ENCODE measurements at regions not wholly inside any gene's neighbourhood (a gene's known extent, or its start where the extent isn't known, plus 50 kb on each side); places are given as distances from the start of the nearest gene placed in this dataset.

DNA sequence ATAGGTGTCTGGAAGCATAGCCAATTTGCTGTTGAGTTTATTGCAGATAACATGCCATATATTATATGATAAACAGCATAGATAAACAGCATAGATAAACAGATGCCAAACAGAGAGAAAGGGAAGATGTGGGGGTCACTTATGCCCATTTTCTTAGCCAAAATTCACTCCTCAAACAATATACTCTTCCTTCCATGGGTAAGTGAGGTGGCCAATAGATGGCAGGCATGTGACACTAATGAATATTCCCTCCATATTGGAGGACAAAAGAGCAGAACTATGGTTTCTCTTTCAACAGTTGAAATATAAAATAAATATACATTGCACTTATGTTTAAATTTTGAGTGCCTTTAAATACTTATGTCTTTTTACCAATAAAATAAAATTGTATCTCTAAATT lies 1212.8 kb downstream of the REEP3 start:
- TF ChIP-seq, protein P1, sequence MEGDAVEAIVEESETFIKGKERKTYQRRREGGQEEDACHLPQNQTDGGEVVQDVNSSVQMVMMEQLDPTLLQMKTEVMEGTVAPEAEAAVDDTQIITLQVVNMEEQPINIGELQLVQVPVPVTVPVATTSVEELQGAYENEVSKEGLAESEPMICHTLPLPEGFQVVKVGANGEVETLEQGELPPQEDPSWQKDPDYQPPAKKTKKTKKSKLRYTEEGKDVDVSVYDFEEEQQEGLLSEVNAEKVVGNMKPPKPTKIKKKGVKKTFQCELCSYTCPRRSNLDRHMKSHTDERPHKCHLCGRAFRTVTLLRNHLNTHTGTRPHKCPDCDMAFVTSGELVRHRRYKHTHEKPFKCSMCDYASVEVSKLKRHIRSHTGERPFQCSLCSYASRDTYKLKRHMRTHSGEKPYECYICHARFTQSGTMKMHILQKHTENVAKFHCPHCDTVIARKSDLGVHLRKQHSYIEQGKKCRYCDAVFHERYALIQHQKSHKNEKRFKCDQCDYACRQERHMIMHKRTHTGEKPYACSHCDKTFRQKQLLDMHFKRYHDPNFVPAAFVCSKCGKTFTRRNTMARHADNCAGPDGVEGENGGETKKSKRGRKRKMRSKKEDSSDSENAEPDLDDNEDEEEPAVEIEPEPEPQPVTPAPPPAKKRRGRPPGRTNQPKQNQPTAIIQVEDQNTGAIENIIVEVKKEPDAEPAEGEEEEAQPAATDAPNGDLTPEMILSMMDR (conservative IDR thresholded peaks at IDR 0.05; ENCODE audit: low read depth, low read length), result peak; percentile 73
- no peak overlapping the region for H3K4me3 ChIP-seq (ENCODE audit: low read depth, low read length)
- no peak for DNase-seq (ENCODE audit: low read depth)

DNA sequence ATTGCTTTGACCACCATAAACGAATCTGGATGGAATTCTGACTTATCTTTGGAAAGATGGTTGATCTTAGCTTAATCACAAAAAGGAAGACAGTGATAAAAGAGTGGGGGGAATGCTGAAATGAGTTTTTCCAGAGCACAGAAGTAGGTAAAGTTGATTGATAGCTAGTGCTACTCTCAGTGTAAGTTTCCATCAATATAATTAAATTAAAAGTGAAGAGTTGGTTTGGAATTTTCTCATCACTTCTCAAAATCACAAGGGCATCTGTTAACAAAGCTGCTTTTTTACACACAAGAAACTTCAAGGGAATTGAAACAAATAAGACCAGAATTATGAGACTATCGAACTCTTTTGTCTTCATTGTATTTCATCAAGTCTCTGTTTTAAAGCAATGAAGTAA lies 1217.3 kb downstream of the REEP3 start:
- TF ChIP-seq, protein P1 (conservative IDR thresholded peaks at IDR 0.05; ENCODE audit: low read depth, low read length), result no peak
- no peak for DNase-seq (ENCODE audit: low read depth)
- H3K4me3 ChIP-seq (ENCODE audit: low read depth, low read length), result no peak overlapping the region

- no peak for DNase-seq (ENCODE audit: low read depth)
- H3K4me3 ChIP-seq (ENCODE audit: low read depth, low read length), result no peak overlapping the region
- TF ChIP-seq, protein P1 (conservative IDR thresholded peaks at IDR 0.05; ENCODE audit: low read depth, low read length), result no peak
Measured at GRCh38 chr10:64745565-64745964, 1224.4 kb downstream of the REEP3 start.

DNA sequence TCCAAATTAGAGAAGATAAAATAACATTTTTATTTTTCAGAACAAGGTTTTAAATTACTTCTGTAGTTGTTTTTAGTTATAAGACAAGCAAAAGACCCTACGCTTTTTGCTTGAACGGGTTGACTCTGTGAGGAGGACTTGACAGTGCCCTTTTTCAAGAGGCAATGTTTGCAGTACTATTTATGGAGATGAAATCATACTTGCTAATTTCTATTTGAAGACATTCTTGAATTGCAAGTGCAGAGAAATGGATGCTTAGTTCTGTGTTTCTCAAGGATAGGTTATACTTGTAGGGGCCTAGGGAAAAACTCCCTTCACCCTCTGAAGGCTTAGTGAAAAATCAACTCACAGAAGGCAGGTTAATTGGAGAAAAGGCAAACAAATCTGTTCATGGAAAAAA lies 1229.5 kb downstream of the REEP3 start:
- TF ChIP-seq, protein P1 (conservative IDR thresholded peaks at IDR 0.05; ENCODE audit: low read depth, low read length), result no peak
- no peak for DNase-seq (ENCODE audit: low read depth)

GRCh38 chr10:64753516-64753915 lies 1232.3 kb downstream of the REEP3 start:
- TF ChIP-seq, protein P1 (conservative IDR thresholded peaks at IDR 0.05; ENCODE audit: low read depth, low read length), result no peak
- H3K4me3 ChIP-seq (ENCODE audit: low read depth, low read length), result no peak overlapping the region
- no peak for DNase-seq (ENCODE audit: low read depth)

More for the DNA sequence above, 1229.5 kb downstream of the REEP3 start:
- H3K4me3 ChIP-seq (ENCODE audit: low read depth, low read length), result no peak overlapping the region

- DNase-seq (ENCODE audit: low read depth), result peak; percentile 23
- H3K4me3 ChIP-seq (ENCODE audit: low read depth, low read length), result no peak overlapping the region
- TF ChIP-seq, protein P1 (conservative IDR thresholded peaks at IDR 0.05; ENCODE audit: low read depth, low read length), result no peak
Measured at GRCh38 chr10:64760371-64760770, 1239.2 kb downstream of the REEP3 start.

DNA sequence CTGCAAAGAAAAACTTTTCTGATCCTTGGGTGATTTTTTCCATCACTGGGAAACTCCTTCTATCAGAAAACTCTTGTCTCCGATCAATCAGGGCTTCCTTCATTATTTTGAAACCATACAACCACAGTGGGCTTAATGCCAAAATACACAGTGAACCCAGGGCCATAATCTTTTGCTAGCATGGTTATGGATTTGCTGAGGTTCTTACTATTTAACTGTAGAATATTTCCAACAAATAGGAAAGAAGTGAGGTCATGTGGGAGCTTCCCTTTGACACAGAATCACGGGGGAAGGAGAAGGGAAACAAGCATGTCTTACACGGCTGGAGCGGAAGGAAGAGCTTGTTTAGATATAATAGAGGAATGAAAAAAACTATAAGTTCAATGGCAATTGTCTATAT lies 1241.7 kb downstream of the REEP3 start:
- DNase-seq (ENCODE audit: low read depth), result no peak
- TF ChIP-seq, protein P1 (conservative IDR thresholded peaks at IDR 0.05; ENCODE audit: low read depth, low read length), result no peak
- H3K4me3 ChIP-seq (ENCODE audit: low read depth, low read length), result no peak overlapping the region

Data from epithelial cell of proximal tubule (primary cell).